Right lobe of liver (tissue), 4 donors: ENCODE measurements at regions not wholly inside any gene's neighbourhood (a gene's known extent, or its start where the extent isn't known, plus 50 kb on each side); places are given as distances from the start of the nearest gene placed in this dataset.

Source experiments
- POLR2A ChIP-seq: fragments of 450-650 bp; IDR thresholded peaks from one replicate; pipeline ENCODE4 v1.6.1; 2017; ENCODE audit warnings: antibody characterized with exemption, mild to moderate bottlenecking
- TF ChIP-seq, protein P1 (sequence below), 4 donors: fragments of 200-600 bp in 3 of 4; fragments of 450-650 bp in 1 of 4; IDR thresholded peaks; one replicate each; pipeline versions ENCODE4 v1.5.1 to v1.8.0; 2016 to 2022; ENCODE audit warnings: antibody characterized with exemption in 4 of 4, mild to moderate bottlenecking in 2 of 4
- donor health status: DM: no; HTN: no; CAD: no.
- donor health status: DM: no; HTN: no; CAD: no.
- donor health status: DM: no; HTN: yes; CAD: no.

DNA sequence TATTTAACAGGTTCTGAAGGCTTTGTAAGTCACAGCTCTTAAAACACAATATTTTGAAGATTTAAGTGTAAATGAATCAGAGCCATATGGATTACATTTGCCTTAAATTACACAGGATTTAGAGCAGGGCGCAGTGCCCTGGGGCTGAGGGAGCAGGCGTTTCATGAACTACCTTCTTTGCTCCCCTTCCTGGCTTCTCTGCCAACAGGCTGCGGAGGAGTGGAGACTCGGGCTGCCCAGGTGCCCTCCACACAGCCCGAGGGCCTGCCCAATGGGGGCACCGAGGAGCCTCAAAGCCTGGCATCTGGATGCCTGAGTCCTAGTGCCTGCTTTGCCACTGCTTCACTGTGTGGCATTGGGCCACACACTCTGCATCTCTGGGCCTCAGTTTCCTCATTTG lies 90.6 kb upstream of the HAND1 start:
- TF ChIP-seq, protein P1, sequence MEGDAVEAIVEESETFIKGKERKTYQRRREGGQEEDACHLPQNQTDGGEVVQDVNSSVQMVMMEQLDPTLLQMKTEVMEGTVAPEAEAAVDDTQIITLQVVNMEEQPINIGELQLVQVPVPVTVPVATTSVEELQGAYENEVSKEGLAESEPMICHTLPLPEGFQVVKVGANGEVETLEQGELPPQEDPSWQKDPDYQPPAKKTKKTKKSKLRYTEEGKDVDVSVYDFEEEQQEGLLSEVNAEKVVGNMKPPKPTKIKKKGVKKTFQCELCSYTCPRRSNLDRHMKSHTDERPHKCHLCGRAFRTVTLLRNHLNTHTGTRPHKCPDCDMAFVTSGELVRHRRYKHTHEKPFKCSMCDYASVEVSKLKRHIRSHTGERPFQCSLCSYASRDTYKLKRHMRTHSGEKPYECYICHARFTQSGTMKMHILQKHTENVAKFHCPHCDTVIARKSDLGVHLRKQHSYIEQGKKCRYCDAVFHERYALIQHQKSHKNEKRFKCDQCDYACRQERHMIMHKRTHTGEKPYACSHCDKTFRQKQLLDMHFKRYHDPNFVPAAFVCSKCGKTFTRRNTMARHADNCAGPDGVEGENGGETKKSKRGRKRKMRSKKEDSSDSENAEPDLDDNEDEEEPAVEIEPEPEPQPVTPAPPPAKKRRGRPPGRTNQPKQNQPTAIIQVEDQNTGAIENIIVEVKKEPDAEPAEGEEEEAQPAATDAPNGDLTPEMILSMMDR (IDR thresholded peaks at IDR 0.05): no peak
- no peak for TF ChIP-seq POLR2A
